ENCODE measurements at regions not wholly inside any gene's neighbourhood (a gene's known extent, or its start where the extent isn't known, plus 50 kb on each side); places are given as distances from the start of the nearest gene placed in this dataset.

DNA sequence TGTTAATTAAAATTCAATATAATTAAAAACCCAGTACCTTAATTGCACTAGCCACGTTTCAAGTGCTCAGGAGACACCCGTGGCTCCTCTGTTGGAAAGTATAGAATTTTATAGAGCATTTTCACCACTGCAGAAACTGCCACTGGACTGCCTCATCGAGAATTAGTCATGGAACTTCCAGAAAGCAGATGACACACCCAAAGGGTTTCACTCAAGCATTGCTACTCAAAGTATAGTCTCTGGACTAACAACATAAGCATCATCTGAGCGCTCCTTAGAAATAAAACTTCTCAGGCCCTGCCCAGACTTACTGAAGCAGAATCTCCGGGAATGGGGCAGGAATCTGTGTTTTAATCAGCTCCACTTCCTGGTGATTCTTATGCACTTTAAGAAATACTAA lies 63.5 kb upstream of the GPR139 start:
- DNase-seq (ENCODE audit: low read depth in 1 of 2, low spot score in 1 of 2): no peak
- no peak for ATAC-seq
- H3K9me3 ChIP-seq: no peaks in the 10 kb centered on the region
- FAIRE-seq: no peak
- CTCF ChIA-PET: no interaction called here
- TF ChIP-seq, protein P1, sequence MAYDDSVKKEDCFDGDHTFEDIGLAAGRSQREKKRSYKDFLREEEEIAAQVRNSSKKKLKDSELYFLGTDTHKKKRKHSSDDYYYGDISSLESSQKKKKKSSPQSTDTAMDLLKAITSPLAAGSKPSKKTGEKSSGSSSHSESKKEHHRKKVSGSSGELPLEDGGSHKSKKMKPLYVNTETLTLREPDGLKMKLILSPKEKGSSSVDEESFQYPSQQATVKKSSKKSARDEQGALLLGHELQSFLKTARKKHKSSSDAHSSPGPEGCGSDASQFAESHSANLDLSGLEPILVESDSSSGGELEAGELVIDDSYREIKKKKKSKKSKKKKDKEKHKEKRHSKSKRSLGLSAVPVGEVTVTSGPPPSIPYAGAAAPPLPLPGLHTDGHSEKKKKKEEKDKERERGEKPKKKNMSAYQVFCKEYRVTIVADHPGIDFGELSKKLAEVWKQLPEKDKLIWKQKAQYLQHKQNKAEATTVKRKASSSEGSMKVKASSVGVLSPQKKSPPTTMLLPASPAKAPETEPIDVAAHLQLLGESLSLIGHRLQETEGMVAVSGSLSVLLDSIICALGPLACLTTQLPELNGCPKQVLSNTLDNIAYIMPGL (CRISPR knock-in tag; IDR thresholded peaks at IDR 0.05; ENCODE audit: borderline replicate concordance): no peak
- no peak for TF ChIP-seq GATA3 (IDR thresholded peaks at IDR 0.05; ENCODE audit: borderline replicate concordance)
- TF ChIP-seq JUNB (IDR thresholded peaks at IDR 0.05): no peak
- TF ChIP-seq, protein P2, sequence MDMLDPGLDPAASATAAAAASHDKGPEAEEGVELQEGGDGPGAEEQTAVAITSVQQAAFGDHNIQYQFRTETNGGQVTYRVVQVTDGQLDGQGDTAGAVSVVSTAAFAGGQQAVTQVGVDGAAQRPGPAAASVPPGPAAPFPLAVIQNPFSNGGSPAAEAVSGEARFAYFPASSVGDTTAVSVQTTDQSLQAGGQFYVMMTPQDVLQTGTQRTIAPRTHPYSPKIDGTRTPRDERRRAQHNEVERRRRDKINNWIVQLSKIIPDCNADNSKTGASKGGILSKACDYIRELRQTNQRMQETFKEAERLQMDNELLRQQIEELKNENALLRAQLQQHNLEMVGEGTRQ (IDR thresholded peaks at IDR 0.05): no peak
- no peak for TF ChIP-seq JUN (IDR thresholded peaks at IDR 0.05)
- no peak for TF ChIP-seq ZSCAN20 (CRISPR knock-in tag; IDR thresholded peaks at IDR 0.05)
- TF ChIP-seq, protein P3, sequence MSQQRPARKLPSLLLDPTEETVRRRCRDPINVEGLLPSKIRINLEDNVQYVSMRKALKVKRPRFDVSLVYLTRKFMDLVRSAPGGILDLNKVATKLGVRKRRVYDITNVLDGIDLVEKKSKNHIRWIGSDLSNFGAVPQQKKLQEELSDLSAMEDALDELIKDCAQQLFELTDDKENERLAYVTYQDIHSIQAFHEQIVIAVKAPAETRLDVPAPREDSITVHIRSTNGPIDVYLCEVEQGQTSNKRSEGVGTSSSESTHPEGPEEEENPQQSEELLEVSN (IDR thresholded peaks at IDR 0.05; ENCODE audit: borderline replicate concordance, low read depth): no peak
- no peak for TF ChIP-seq RAD21 (conservative IDR thresholded peaks at IDR 0.05 in 1 of 2, IDR thresholded peaks at IDR 0.05 in 1 of 2)
- TF ChIP-seq EHMT2 (IDR thresholded peaks at IDR 0.05; ENCODE audit: low read depth): no peak
- TF ChIP-seq, protein P4, sequence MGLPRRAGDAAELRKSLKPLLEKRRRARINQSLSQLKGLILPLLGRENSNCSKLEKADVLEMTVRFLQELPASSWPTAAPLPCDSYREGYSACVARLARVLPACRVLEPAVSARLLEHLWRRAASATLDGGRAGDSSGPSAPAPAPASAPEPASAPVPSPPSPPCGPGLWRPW (IDR thresholded peaks at IDR 0.05): no peak
- TF ChIP-seq KDM5A (IDR thresholded peaks at IDR 0.05): no peak
- no peak for TF ChIP-seq TFCP2L1 (CRISPR knock-in tag; IDR thresholded peaks at IDR 0.05)
- TF ChIP-seq SMC3 (IDR thresholded peaks at IDR 0.05): no peak
- TF ChIP-seq NFE2L2 (conservative IDR thresholded peaks at IDR 0.05; ENCODE audit: low read length): no peak
- 5% methylated on average over 5 of the region's 5 CpGs for WGBS (ENCODE audit: missing lambda C conversion rate)
- H3K4me1 ChIP-seq: no peaks in the 10 kb centered on the region
- POLR2A ChIA-PET: no interaction called here
- H3K4me2 ChIP-seq: no peak overlapping the region
- no peak overlapping the region for H3K4me3 ChIP-seq
- H3K27ac ChIP-seq: no peak overlapping the region

DNA sequence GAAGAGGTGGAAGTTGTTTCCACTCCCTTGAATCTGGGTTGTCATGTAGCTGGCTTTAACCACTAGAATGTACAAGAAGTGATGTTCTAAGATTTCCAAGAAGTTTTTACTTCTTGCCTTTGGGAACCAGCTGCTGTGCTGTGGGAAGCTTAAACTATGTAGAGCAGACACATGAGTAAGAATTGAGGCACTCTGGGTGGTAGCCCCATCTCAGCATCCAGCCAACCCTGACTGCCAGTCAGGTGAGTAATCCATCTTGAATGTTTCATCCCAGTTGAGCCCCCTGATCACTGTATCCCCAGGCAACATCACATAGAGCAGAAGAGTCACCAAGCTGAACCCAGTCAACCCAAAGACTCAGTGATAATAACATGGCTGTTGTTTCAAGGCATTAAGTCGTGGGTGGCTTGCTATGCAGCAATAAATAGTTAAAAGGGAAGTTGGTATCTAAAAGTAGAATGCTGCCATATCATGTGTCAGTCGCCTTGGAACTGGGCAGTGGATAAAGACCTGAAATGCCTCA lies 62.8 kb upstream of the GPR139 start:
- no peaks in the 10 kb centered on the region for H3K4me1 ChIP-seq
- no peak for FAIRE-seq
- no peak overlapping the region for H3K27ac ChIP-seq
- TF ChIP-seq RFX5 (IDR thresholded peaks at IDR 0.05) (no peak), POLR2AphosphoS2 (conservative IDR thresholded peaks at IDR 0.05; ENCODE audit: low read length) (no peak), JUN (IDR thresholded peaks at IDR 0.05) (no peak), GATA3 (IDR thresholded peaks at IDR 0.05; ENCODE audit: borderline replicate concordance) (no peak), RCOR1 (IDR thresholded peaks at IDR 0.05; ENCODE audit: low read depth, low read length) (no peak), FOSB (CRISPR knock-in tag; IDR thresholded peaks at IDR 0.05) (no peak), ZC3H11A (IDR thresholded peaks at IDR 0.05) (no peak), RARB (CRISPR knock-in tag; IDR thresholded peaks at IDR 0.05) (no peak), CBX8 (IDR thresholded peaks at IDR 0.05) (no peak), FOXS1 (CRISPR knock-in tag; IDR thresholded peaks at IDR 0.05) (no peak), PHF8 (IDR thresholded peaks at IDR 0.05; ENCODE audit: borderline replicate concordance, low read depth) (no peak), CBX2 (IDR thresholded peaks at IDR 0.05; ENCODE audit: borderline replicate concordance, low read depth) (no peak), MYC (IDR thresholded peaks at IDR 0.05; ENCODE audit: borderline replicate concordance, low read length) (no peak), SREBF2 (IDR thresholded peaks at IDR 0.05) (no peak), TFCP2L1 (CRISPR knock-in tag; IDR thresholded peaks at IDR 0.05) (no peak), NFE2L2 (conservative IDR thresholded peaks at IDR 0.05; ENCODE audit: low read length) (no peak), NR3C1 (IDR thresholded peaks at IDR 0.05) (no peak), ZNF302 (CRISPR knock-in tag; IDR thresholded peaks at IDR 0.05) (no peak)
- TF ChIP-seq, protein P5, sequence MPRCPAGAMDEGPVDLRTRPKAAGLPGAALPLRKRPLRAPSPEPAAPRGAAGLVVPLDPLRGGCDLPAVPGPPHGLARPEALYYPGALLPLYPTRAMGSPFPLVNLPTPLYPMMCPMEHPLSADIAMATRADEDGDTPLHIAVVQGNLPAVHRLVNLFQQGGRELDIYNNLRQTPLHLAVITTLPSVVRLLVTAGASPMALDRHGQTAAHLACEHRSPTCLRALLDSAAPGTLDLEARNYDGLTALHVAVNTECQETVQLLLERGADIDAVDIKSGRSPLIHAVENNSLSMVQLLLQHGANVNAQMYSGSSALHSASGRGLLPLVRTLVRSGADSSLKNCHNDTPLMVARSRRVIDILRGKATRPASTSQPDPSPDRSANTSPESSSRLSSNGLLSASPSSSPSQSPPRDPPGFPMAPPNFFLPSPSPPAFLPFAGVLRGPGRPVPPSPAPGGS (IDR thresholded peaks at IDR 0.05): no peak
- TF ChIP-seq, protein P6, sequence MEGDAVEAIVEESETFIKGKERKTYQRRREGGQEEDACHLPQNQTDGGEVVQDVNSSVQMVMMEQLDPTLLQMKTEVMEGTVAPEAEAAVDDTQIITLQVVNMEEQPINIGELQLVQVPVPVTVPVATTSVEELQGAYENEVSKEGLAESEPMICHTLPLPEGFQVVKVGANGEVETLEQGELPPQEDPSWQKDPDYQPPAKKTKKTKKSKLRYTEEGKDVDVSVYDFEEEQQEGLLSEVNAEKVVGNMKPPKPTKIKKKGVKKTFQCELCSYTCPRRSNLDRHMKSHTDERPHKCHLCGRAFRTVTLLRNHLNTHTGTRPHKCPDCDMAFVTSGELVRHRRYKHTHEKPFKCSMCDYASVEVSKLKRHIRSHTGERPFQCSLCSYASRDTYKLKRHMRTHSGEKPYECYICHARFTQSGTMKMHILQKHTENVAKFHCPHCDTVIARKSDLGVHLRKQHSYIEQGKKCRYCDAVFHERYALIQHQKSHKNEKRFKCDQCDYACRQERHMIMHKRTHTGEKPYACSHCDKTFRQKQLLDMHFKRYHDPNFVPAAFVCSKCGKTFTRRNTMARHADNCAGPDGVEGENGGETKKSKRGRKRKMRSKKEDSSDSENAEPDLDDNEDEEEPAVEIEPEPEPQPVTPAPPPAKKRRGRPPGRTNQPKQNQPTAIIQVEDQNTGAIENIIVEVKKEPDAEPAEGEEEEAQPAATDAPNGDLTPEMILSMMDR (IDR thresholded peaks at IDR 0.05): no peak
- no peak for ATAC-seq
- 3% methylated on average over 2 of the region's 2 CpGs for WGBS (ENCODE audit: missing lambda C conversion rate)
- ChIA-PET CTCF (no interaction called here), POLR2A (no interaction called here)
- H3K4me3 ChIP-seq: no peak overlapping the region
- no peaks in the 10 kb centered on the region for H3K9me3 ChIP-seq
- H3K4me2 ChIP-seq: no peak overlapping the region
- no peak for DNase-seq (ENCODE audit: low read depth in 1 of 2, low spot score in 1 of 2)

Data from A549 (cell line).